ENCODE measurements at regions not wholly inside any gene's neighbourhood (a gene's known extent, or its start where the extent isn't known, plus 50 kb on each side); places are given as distances from the start of the nearest gene placed in this dataset.

DNA sequence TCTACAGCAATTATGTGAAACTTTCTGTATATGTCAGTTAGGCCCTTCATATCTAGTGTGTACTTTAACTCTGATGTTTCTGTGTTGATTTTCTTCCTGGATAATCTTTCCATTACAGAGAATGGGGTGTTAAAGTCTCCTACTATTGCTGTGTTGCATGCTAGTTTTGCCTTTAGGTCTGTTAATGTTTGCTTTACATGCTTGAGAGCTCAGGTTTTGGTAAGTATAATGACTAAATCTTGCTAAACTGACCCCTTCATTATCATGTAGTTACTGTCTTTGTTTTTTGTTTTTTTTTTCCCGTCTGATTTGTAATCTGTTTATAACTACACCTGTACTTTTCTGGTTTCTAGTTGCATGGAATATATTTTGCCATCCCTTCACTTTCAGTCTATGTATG lies 63.6 kb upstream of the UGT2B15 start:
- intact Hi-C loops (cut with DNase I, micrococcal nuclease), result no loop called here
- H3K27me3 Mint-ChIP-seq, result no peaks in the 10 kb centered on the region
- H3K36me3 ChIP-seq (ENCODE audit: insufficient read depth, low read length), result no peaks in the 10 kb centered on the region
- H3K27me3 ChIP-seq (ENCODE audit: control insufficient read depth in 1 of 2, insufficient read depth in 2 of 2, low read length in 2 of 2), result no peaks in the 10 kb centered on the region
- ChIA-PET CTCF (no interaction called here), POLR2A (no interaction called here)
- H3K4me1 Mint-ChIP-seq (ENCODE audit: low read depth), result no peaks in the 10 kb centered on the region
- H3K9me3 Mint-ChIP-seq, result no peaks in the 10 kb centered on the region
- no peak overlapping the region for H3K4me3 Mint-ChIP-seq
- no peak for TF ChIP-seq CTCF (IDR thresholded peaks at IDR 0.05)
- ATAC-seq (ENCODE audit: poor library complexity) (no peak), DNase-seq (no peak)
- no peak overlapping the region for H3K27ac ChIP-seq (ENCODE audit: low read depth in 1 of 2, low read length in 2 of 2)
- H3K4me1 ChIP-seq (ENCODE audit: insufficient read depth, low read length), result no peaks in the 10 kb centered on the region
- no peaks in the 10 kb centered on the region for H3K9me3 ChIP-seq (ENCODE audit: control insufficient read depth in 1 of 2, insufficient read depth in 1 of 2, low read length in 2 of 2)
- no peaks in the 10 kb centered on the region for H3K36me3 Mint-ChIP-seq (ENCODE audit: low read depth)
- H3K27ac Mint-ChIP-seq, result no peak overlapping the region
- no peak overlapping the region for H3K4me3 ChIP-seq (ENCODE audit: low read length)

GRCh38 chr4:68735106-68735505 lies 64.7 kb upstream of the UGT2B15 start:
- H3K36me3 Mint-ChIP-seq (ENCODE audit: low read depth), result no peaks in the 10 kb centered on the region
- H3K4me1 ChIP-seq (ENCODE audit: insufficient read depth, low read length), result no peaks in the 10 kb centered on the region

DNA sequence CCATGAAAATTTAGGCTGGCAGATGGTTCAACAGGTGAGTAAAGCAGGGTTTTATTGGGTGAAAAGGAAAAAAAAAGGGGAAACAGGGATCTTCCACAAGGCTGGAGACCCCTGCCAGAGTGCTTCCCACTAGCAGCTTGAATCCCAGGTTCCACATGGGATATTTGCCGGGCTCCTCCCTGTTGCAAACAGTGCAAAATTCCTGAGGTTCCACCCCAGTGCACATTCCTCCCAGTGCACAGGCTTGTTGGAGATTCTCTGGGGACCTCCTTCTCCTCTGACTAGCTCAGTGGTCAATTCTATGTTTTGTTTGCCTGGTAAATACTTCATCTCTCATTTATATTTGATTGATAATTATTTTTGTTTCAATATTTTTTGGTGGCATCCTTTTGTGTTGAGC lies 66.4 kb upstream of the UGT2B15 start:
- no peak for DNase-seq

More at GRCh38 chr4:68735106-68735505, 64.7 kb upstream of the UGT2B15 start:
- ATAC-seq (ENCODE audit: poor library complexity) (no peak), DNase-seq (no peak)
- Histone ChIP-seq H3K27ac (ENCODE audit: low read depth in 1 of 2, low read length in 2 of 2) (no peak overlapping the region), H3K27me3 (ENCODE audit: control insufficient read depth in 1 of 2, insufficient read depth in 2 of 2, low read length in 2 of 2) (no peaks in the 10 kb centered on the region), H3K36me3 (ENCODE audit: insufficient read depth, low read length) (no peaks in the 10 kb centered on the region), H3K9me3 (ENCODE audit: control insufficient read depth in 1 of 2, insufficient read depth in 1 of 2, low read length in 2 of 2) (no peaks in the 10 kb centered on the region), H3K4me3 (ENCODE audit: low read length) (no peak overlapping the region)
- no peaks in the 10 kb centered on the region for H3K4me1 Mint-ChIP-seq (ENCODE audit: low read depth)
- intact Hi-C loops (cut with DNase I, micrococcal nuclease), result no loop called here
- H3K27me3 Mint-ChIP-seq, result no peaks in the 10 kb centered on the region
- H3K4me3 Mint-ChIP-seq, result no peak overlapping the region
- no peak for TF ChIP-seq CTCF (IDR thresholded peaks at IDR 0.05)
- CTCF ChIA-PET, result interaction anchor here (0.7 kb wide), 1 partner anchor 20 kb away, joined by 3 read pairs; no protein-coding TSS in a partner anchor
- POLR2A ChIA-PET, result no interaction called here
- no peaks in the 10 kb centered on the region for H3K9me3 Mint-ChIP-seq
- no peak overlapping the region for H3K27ac Mint-ChIP-seq

More for the DNA sequence above, 66.4 kb upstream of the UGT2B15 start:
- H3K4me3 Mint-ChIP-seq, result no peak overlapping the region
- no peaks in the 10 kb centered on the region for H3K9me3 ChIP-seq (ENCODE audit: control insufficient read depth in 1 of 2, insufficient read depth in 1 of 2, low read length in 2 of 2)
- ChIA-PET POLR2A (no interaction called here), CTCF (no interaction called here)
- no peaks in the 10 kb centered on the region for H3K27me3 ChIP-seq (ENCODE audit: control insufficient read depth in 1 of 2, insufficient read depth in 2 of 2, low read length in 2 of 2)
- H3K27ac ChIP-seq (ENCODE audit: low read depth in 1 of 2, low read length in 2 of 2), result no peak overlapping the region
- no peak overlapping the region for H3K27ac Mint-ChIP-seq
- no peaks in the 10 kb centered on the region for H3K4me1 ChIP-seq (ENCODE audit: insufficient read depth, low read length)
- H3K9me3 Mint-ChIP-seq, result no peaks in the 10 kb centered on the region
- H3K27me3 Mint-ChIP-seq, result no peaks in the 10 kb centered on the region
- H3K36me3 Mint-ChIP-seq (ENCODE audit: low read depth), result no peaks in the 10 kb centered on the region
- TF ChIP-seq CTCF (IDR thresholded peaks at IDR 0.05), result no peak
- no peak overlapping the region for H3K4me3 ChIP-seq (ENCODE audit: low read length)
- intact Hi-C loops (cut with DNase I, micrococcal nuclease), result no loop called here
- ATAC-seq (ENCODE audit: poor library complexity), result no peak
- H3K4me1 Mint-ChIP-seq (ENCODE audit: low read depth), result no peaks in the 10 kb centered on the region
- H3K36me3 ChIP-seq (ENCODE audit: insufficient read depth, low read length), result no peaks in the 10 kb centered on the region
